ENCODE measurements at regions not wholly inside any gene's neighbourhood (a gene's known extent, or its start where the extent isn't known, plus 50 kb on each side); places are given as distances from the start of the nearest gene placed in this dataset.
"Not testable (repeated sequence)": the region's sequence is repeated elsewhere in the genome, so short reads cannot be mapped to it uniquely, and the experiment has no call there.

DNA sequence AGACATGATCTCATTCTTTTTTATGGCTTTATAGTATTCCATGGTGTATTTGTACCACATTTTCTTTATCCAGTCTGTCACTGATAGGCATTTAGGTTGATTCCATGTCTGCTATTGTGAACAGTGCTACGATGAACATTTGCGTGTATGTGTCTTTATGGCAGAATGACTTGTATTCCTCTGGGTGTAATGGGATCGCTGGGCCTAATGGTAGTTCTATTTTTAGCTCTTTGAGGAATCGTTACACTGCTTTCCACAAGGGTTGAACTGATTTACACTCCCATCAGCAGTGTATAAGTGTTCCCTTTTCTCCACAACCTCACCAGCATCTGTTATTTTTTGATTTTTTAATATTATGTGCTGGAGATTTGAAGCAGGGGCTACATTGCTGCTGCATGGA lies 102.8 kb upstream of the PMEPA1 start:
- H2BK12ac ChIP-seq (ENCODE audit: low read depth, low read length); DNase-seq (ENCODE audit: low read depth in 1 of 2, low spot score in 2 of 2); H3K56ac ChIP-seq (replicated peaks; ENCODE audit: insufficient read length, low read depth, low read length); H2BK5ac ChIP-seq (ENCODE audit: low read depth, low read length); H3K9me3 ChIP-seq (ENCODE audit: insufficient read depth in 2 of 2, low read depth in 1 of 2, low read length in 1 of 2); H3K27ac ChIP-seq (ENCODE audit: low read depth, low read length); H3K14ac ChIP-seq (ENCODE audit: insufficient read length); POLR2A ChIA-PET (ENCODE audit: partially characterized antibody); H2BK120ac ChIP-seq (replicated peaks; ENCODE audit: low read depth, low read length); H2AK5ac ChIP-seq (ENCODE audit: low read depth, low read length); H4K8ac ChIP-seq (ENCODE audit: extremely low read depth, insufficient read depth, low read length); H4K5ac ChIP-seq (ENCODE audit: insufficient read length, low read depth, low read length); H3K36me3 ChIP-seq (ENCODE audit: control insufficient read depth in 2 of 4, insufficient read depth in 4 of 4, low read length in 3 of 4); H2BK15ac ChIP-seq (ENCODE audit: low read length); H3K4me2 ChIP-seq (ENCODE audit: insufficient read depth in 1 of 2, low read depth in 2 of 2, low read length in 2 of 2); H2AFZ ChIP-seq (ENCODE audit: low read length); H3K27me3 ChIP-seq (replicated peaks in 1 of 4; ENCODE audit: control insufficient read depth in 3 of 4, extremely low read depth in 1 of 4, insufficient read depth in 3 of 4, low read length in 3 of 4); H3K18ac ChIP-seq (ENCODE audit: extremely low read depth, low read length); FAIRE-seq; H3K23ac ChIP-seq (ENCODE audit: insufficient read length); H3K9ac ChIP-seq (replicated peaks in 1 of 4; ENCODE audit: extremely low read depth in 1 of 4, low read depth in 3 of 4, low read length in 3 of 4); H2BK20ac ChIP-seq (ENCODE audit: low read length); H3K4ac ChIP-seq (replicated peaks; ENCODE audit: insufficient read length, low read depth, low read length); H4K91ac ChIP-seq (replicated peaks; ENCODE audit: insufficient read length, low read length); H3K4me3 ChIP-seq (ENCODE audit: extremely low read depth in 1 of 4, insufficient read depth in 2 of 4, low read depth in 3 of 4, low read length in 4 of 4); H3K23me2 ChIP-seq (ENCODE audit: low read depth, low read length); H4K20me1 ChIP-seq (replicated peaks in 1 of 2; ENCODE audit: control insufficient read depth in 1 of 2, insufficient read depth in 2 of 2, low read length in 2 of 2); H3K79me1 ChIP-seq (ENCODE audit: low read depth, low read length); H3K79me2 ChIP-seq (ENCODE audit: control insufficient read depth in 1 of 2, insufficient read depth in 2 of 2, low read length in 2 of 2): not testable (repeated sequence)
- WGBS, 2 experiments (ENCODE audit: extremely low coverage in 1 of 2, insufficient coverage in 1 of 2, insufficient read length in 1 of 2, insufficient replicate concordance in 2 of 2, low coverage in 1 of 2, low lambda C conversion rate in 2 of 2, missing lambda C conversion rate in 1 of 2) = 95% methylated on average over 4 of the region's 4 CpGs; no CpG with 5 or more reads in 1 of the 2 experiments
- CTCF ChIA-PET (ENCODE audit: partially characterized antibody) = interaction anchor here (1.0 to 1.5 kb wide), 4 partner anchors 9 to 172 kb away, joined by 3 to 4 read pairs (median 4); no protein-coding TSS in a partner anchor
- peaks cover 3 to 10% (median 7%) of the 10 kb centered on the region in 4 experiments; a peak in 6 of 7 replicates for H3K4me1 ChIP-seq (replicated peaks in 1 of 4; ENCODE audit: control insufficient read depth in 3 of 4, insufficient read depth in 4 of 4, low read length in 3 of 4)

Data from H1 (cell line).